HepG2 (cell line): ENCODE measurements at regions not wholly inside any gene's neighbourhood (a gene's known extent, or its start where the extent isn't known, plus 50 kb on each side); places are given as distances from the start of the nearest gene placed in this dataset.

Experiments
- ATAC-seq: fragments of 200-7000 bp; cut with Tn5 transposase; 3 replicates; pipeline ENCODE4 v1.9.1; 2020; ENCODE audit warnings: mild to moderate bottlenecking, moderate library complexity
- BruUV-seq: library from RNA; stranded (reverse); fragments of 400-500 nt; replicated peaks from 2 replicates; lab custom pipeline; 2021; lab: Mats Ljungman, UMichigan
- CTCF ChIA-PET: fragments of 300-600 bp; formaldehyde crosslinking; extraction: SDS; loops from one replicate; lab custom pipeline; 2021; ENCODE audit warnings: low total read pairs, inconsistent platforms, low intra/inter-chr PET ratio; lab: Yijun Ruan, JAX
- POLR2A ChIA-PET: fragments of 350-600 bp; sonication (Branson Sonifier 250); formaldehyde crosslinking; loops from one replicate; lab custom pipeline; 2020; ENCODE audit warnings: antibody characterized with exemption, inconsistent platforms; lab: Yijun Ruan, JAX
- DNase-seq: peaks from one replicate; pipeline ENCODE4 v3.0.0-alpha.2; 2015; ENCODE audit warnings: low spot score
- FAIRE-seq: peaks from 3 replicates; lab custom pipeline; 2011; peaks lifted over from hg19 to GRCh38; lab: Jason Lieb, UNC
- H2AFZ ChIP-seq: one replicate; pipeline ENCODE4 v1.6.1; 2011; ENCODE audit warnings: low read length, inconsistent platforms
- H3K27ac ChIP-seq: fragments of 300-600 bp; 3 replicates; pipeline ENCODE4 v1.8.0; 2011; ENCODE audit warnings: mixed run types, mild to moderate bottlenecking, mixed read lengths, low read length, inconsistent platforms; ENCODE audit not compliant: insufficient read depth; ENCODE audit errors: extremely low read length
- H3K27me3 ChIP-seq, 2 experiments: fragments of 200-600 bp in 1 of 2; 2 replicates in 1 of 2; 3 replicates in 1 of 2; pipeline versions ENCODE4 v1.6.0 to v1.8.0; 2011; ENCODE audit warnings: low read length in 2 of 2, mild to moderate bottlenecking in 2 of 2, moderate library complexity in 2 of 2, inconsistent platforms in 1 of 2; ENCODE audit not compliant: insufficient read depth in 2 of 2, control insufficient read depth in 1 of 2
- H3K36me3 ChIP-seq, 2 experiments: fragments of 200-600 bp in 1 of 2; replicated peaks in 1 of 2; 2 replicates in 1 of 2; 3 replicates in 1 of 2; pipeline versions ENCODE4 v1.5.1 to v1.8.0; 2011; ENCODE audit warnings: low read length in 2 of 2, inconsistent platforms in 1 of 2; ENCODE audit not compliant: insufficient read depth in 2 of 2, control insufficient read depth in 1 of 2
- H3K4me1 ChIP-seq: 2 replicates; pipeline ENCODE4 v1.5.1; 2012; ENCODE audit warnings: low read length, inconsistent platforms; ENCODE audit not compliant: insufficient read depth
- H3K4me2 ChIP-seq: 2 replicates; pipeline ENCODE4 v1.6.0; 2011; ENCODE audit warnings: low read depth, low read length, inconsistent platforms
- H3K4me3 ChIP-seq, 3 experiments: fragments of 200-600 bp in 1 of 3; sonication (generic), shearing (Covaris generic) in 1 of 3; replicated peaks in 1 of 3; 2 replicates each; pipeline ENCODE4 v1.5.1; 2011 to 2016; ENCODE audit warnings: low read length in 3 of 3, inconsistent platforms in 2 of 3, low read depth in 2 of 3, mild to moderate bottlenecking in 2 of 3, control low read depth in 1 of 3, mixed read lengths in 1 of 3; ENCODE audit not compliant: insufficient read depth in 1 of 3
- H3K79me2 ChIP-seq: one replicate; pipeline ENCODE4 v1.6.1; 2011; ENCODE audit warnings: low read length, inconsistent platforms; ENCODE audit not compliant: insufficient read depth
- H3K9ac ChIP-seq: 2 replicates; pipeline ENCODE4 v1.6.0; 2011; ENCODE audit warnings: mild to moderate bottlenecking, low read depth, low read length, inconsistent platforms; ENCODE audit not compliant: insufficient read depth
- H3K9me3 ChIP-seq: 2 replicates; pipeline ENCODE4 v1.5.1; 2012; ENCODE audit warnings: mild to moderate bottlenecking, low read length
- H4K20me1 ChIP-seq: 2 replicates; pipeline ENCODE4 v1.6.0; 2011; ENCODE audit warnings: inconsistent platforms, mild to moderate bottlenecking, low read length, moderate library complexity; ENCODE audit not compliant: insufficient read depth
- ATF4 ChIP-seq, 2 experiments: fragments of 450-650 bp in 1 of 2; sonication (generic) in 1 of 2; formaldehyde crosslinking; IDR thresholded peaks; 2 replicates each; pipeline versions ENCODE4 v1.5.0 to v1.8.0; 2020 to 2022; ENCODE audit warnings: mild to moderate bottlenecking in 1 of 2, missing genetic modification reagents in 1 of 2
- CAMTA2 ChIP-seq: sonication (generic); formaldehyde crosslinking; IDR thresholded peaks from 2 replicates; pipeline ENCODE4 v1.4.0; 2020; ENCODE audit warnings: mild to moderate bottlenecking, missing genetic modification reagents, borderline replicate concordance
- KDM5A ChIP-seq: fragments of 200-600 bp; sonication (generic); IDR thresholded peaks from 2 replicates; pipeline ENCODE4 v1.7.0; 2018; ENCODE audit warnings: antibody characterized with exemption, mild to moderate bottlenecking, low read length, borderline replicate concordance
- NFIC ChIP-seq: IDR thresholded peaks from 2 replicates; pipeline ENCODE4 v1.6.1; 2012; ENCODE audit warnings: mild to moderate bottlenecking, low read length, inconsistent platforms
- ONECUT2 ChIP-seq: sonication (generic); formaldehyde crosslinking; IDR thresholded peaks from 2 replicates; pipeline ENCODE4 v1.4.0; 2020; ENCODE audit warnings: missing genetic modification reagents
- PHF21A ChIP-seq: sonication (generic); formaldehyde crosslinking; IDR thresholded peaks from 2 replicates; pipeline ENCODE4 v1.5.0; 2020; ENCODE audit warnings: mild to moderate bottlenecking, missing genetic modification reagents
- ZFAT ChIP-seq: sonication (generic); formaldehyde crosslinking; conservative IDR thresholded peaks from 2 replicates; pipeline ENCODE4 v1.8.1; 2023; ENCODE audit warnings: missing genetic modification reagents, inconsistent platforms
- ZMYM4 ChIP-seq: sonication (generic); formaldehyde crosslinking; IDR thresholded peaks from 2 replicates; pipeline ENCODE4 v1.8.1; 2023; ENCODE audit warnings: mild to moderate bottlenecking, missing genetic modification reagents
- ZNF576 ChIP-seq: sonication (generic); formaldehyde crosslinking; IDR thresholded peaks from 2 replicates; pipeline ENCODE4 v1.4.0; 2020; ENCODE audit warnings: mild to moderate bottlenecking, missing genetic modification reagents
- ZNF629 ChIP-seq: sonication (generic); formaldehyde crosslinking; conservative IDR thresholded peaks from 2 replicates; pipeline ENCODE4 v1.5.0; 2020; ENCODE audit warnings: missing genetic modification reagents
- ZNF660 ChIP-seq: sonication (generic); formaldehyde crosslinking; IDR thresholded peaks from 2 replicates; pipeline ENCODE4 v1.5.1; 2020; ENCODE audit warnings: mild to moderate bottlenecking, low read depth, missing genetic modification reagents, borderline replicate concordance
- WGBS: methylation state at CpG from one replicate; pipeline ENCODE4 v1.1.6; 2017; ENCODE audit warnings: low lambda C conversion rate; 5-methylcytosine and 5-hydroxymethylcytosine counted together
- in situ Hi-C: cut with HindIII; loops from 2 replicates; pipeline ENCODE4 v1.10.0; 2017; ENCODE audit warnings: low pct_unique_long_range_greater_than_20kb; ENCODE audit not compliant: extremely low pct_ligation_motif_present
- intact Hi-C: fragments of 100-400 bp; cut with micrococcal nuclease; formaldehyde crosslinking; loops from one replicate; pipeline ENCODE4 v1.10.0; 2022; ENCODE audit not compliant: unreplicated experiment

- no TSS peak for BruUV-seq
- Histone ChIP-seq H3K27ac (peak overlapping the region; percentile 48), H3K4me2 (peak overlapping the region; percentile 66), H3K79me2 (no peaks in the 10 kb centered on the region), H2AFZ (no peak overlapping the region), H3K4me1 (peaks cover 84% of the 10 kb centered on the region), H3K9me3 (no peaks in the 10 kb centered on the region), H3K27me3 (no peaks in the 10 kb centered on the region), H3K36me3 (no peaks in the 10 kb centered on the region), H4K20me1 (no peaks in the 10 kb centered on the region), H3K4me3 (peak overlapping the region in 1 of 3 experiments; percentile 41; a peak in 1 of 6 replicates), H3K9ac (peak overlapping the region; percentile 55; the same call in 1 of the 2 replicates)
- WGBS: 81% methylated on average over 6 of the region's 6 CpGs
- ChIA-PET CTCF (interaction anchor here (0.7 kb wide), 1 partner anchor 70 kb away, joined by 3 read pairs; no protein-coding TSS in a partner anchor), POLR2A (interaction anchor here (0.6 to 5.9 kb wide), 6 partner anchors 7 to 91 kb away, joined by 3 to 132 read pairs (median 41); partner anchors contain the start of gene PIM1)
- intact Hi-C loops (no loop called here), in situ Hi-C loops (loop anchor here (5.0 kb wide), 1 partner anchor 48 kb away; no protein-coding TSS in a partner anchor)
- TF ChIP-seq ZMYM4 (CRISPR knock-in tag): no peak
- no peak for TF ChIP-seq KDM5A
- TF ChIP-seq ZNF576: no peak
- no peak for TF ChIP-seq CAMTA2 (CRISPR knock-in tag)
- TF ChIP-seq ZFAT (CRISPR knock-in tag): no peak
- no peak for TF ChIP-seq PHF21A (CRISPR knock-in tag)
- no peak for TF ChIP-seq ONECUT2
- no peak for TF ChIP-seq ZNF629 (CRISPR knock-in tag)
- no peak for TF ChIP-seq ZNF660
- no peak for TF ChIP-seq ATF4 (CRISPR knock-in tag; IDR thresholded peaks at IDR 0.05)
- no peak for TF ChIP-seq NFIC
- no peak for DNase-seq
- no peak for FAIRE-seq
- no peak for ATAC-seq
Observed at GRCh38 chr6:37100745-37101144, 69.2 kb upstream of the PIM1 start.
